HG03139 (cell line): ENCODE measurements at regions not wholly inside any gene's neighbourhood (a gene's known extent, or its start where the extent isn't known, plus 50 kb on each side); places are given as distances from the start of the nearest gene placed in this dataset.

Source experiments
- ATAC-seq: cut with Tn5 transposase; IDR thresholded peaks from one replicate; pipeline ENCODE4 v1.9.1; 2021; ENCODE audit not compliant: unreplicated experiment

GRCh38 chr5:162484986-162485385 is 417.4 kb downstream of the GABRG2 start:
- no peak for ATAC-seq

GRCh38 chr5:162485666-162486292 is 418.2 kb downstream of the GABRG2 start:
- ATAC-seq: no peak

DNA sequence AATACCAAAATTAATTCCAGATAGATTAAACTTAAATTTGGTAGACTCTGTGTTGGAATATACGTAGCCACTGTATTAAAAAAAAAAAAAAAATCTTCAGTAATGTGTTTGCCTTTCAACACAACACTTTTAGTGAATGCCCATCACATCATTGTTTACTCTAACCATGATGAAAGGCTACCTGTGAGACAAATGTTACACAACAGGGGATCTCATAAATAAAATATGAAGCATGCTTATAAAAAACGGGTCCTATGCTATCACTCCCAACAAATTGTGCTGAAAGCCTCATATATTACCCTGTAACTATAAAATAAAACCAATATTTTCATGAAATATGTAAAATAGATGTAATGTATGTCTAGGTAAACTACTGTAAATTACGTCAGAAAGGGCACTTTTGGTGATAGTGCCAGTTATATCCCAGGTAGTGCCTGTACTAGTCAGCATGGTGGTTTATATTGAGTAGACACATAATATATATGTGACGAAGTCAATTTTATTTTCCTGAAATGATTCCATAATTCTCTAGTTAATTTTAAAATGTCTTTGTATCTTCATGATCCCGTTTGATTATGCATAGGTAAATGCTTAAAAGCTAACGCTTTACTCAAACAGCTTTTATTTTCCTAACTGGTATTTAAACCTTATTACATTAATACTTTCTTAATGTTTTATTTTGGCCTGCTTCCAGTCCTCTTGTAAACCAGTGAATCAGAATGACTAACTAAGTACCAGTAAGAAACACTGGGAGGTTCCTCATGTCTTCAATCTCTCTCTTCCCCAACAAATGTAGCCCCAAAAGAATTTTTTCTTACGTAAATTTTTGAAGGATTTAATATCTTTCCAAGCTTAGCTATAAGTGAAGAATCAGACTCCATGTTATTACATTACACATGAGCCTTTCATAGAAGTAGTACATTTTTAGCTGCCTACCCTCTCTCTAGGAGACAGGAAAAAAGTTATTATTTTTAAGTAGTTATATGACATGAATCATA is 420.3 kb downstream of the GABRG2 start:
- ATAC-seq: no peak

GRCh38 chr5:162496100-162496808 is 428.7 kb downstream of the GABRG2 start:
- ATAC-seq: no peak

GRCh38 chr5:162497455-162497854 is 429.9 kb downstream of the GABRG2 start:
- no peak for ATAC-seq

- ATAC-seq: no peak
These were observed 435.2 kb downstream of the GABRG2 start for GRCh38 chr5:162502780-162503179.

DNA sequence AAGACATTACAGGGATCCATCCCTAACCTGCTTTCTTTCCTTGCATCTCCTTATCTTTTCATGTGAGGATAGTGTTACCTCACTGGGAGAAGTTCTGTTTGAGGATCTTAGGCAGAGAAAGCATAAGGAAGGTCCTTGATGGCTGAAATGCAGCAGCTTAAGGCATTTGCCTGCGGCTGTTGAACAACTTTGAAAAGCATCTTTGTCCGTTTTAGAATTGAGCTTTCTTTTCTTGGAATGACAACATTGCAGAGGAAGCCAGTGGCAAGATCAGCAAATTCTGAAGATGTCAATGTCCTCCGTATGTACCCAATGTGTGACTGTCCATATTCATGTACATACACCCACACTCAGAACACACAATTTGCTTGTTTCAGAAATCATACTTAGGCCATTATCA is 436.2 kb downstream of the GABRG2 start:
- no peak for ATAC-seq

GRCh38 chr5:162512935-162513565 is 445.5 kb downstream of the GABRG2 start:
- ATAC-seq: no peak

DNA sequence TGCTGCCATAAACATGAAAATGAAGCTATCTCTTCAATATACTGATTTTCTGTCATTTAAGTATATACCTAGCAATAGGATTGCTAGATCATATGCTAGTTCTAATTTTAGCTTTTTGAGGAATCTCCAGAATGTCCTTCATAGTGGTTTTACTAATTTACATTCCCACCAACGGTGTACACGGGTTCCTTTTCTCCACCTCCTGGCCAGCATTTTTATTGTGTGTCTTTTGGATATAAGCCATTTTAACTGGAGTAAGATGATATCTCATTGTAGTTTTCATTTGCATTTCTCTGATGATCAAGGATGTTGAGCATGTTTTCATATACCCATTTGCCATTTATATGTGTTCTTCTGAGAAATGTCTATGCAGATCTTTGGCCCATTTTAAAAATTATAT is 446.5 kb downstream of the GABRG2 start:
- no peak for ATAC-seq

DNA sequence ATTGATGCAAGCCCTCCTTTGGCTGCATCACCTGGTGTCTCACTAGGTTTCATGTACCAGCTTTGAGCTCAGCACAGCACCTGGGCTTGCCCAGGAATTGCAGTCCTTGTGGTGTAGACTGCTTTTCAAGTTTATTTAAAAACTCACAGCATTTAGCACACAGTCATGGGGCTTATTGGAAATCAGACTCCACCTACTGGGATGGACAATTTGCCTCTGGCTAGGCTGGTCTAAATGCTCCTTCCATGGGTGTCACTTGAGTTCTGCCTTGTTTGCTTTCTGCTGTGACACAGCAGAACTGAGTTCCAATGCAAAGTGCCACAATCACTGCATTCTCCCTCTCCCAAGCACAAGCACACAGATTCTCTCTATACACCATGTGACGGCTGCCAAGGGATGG is 453.3 kb downstream of the GABRG2 start:
- ATAC-seq: no peak

DNA sequence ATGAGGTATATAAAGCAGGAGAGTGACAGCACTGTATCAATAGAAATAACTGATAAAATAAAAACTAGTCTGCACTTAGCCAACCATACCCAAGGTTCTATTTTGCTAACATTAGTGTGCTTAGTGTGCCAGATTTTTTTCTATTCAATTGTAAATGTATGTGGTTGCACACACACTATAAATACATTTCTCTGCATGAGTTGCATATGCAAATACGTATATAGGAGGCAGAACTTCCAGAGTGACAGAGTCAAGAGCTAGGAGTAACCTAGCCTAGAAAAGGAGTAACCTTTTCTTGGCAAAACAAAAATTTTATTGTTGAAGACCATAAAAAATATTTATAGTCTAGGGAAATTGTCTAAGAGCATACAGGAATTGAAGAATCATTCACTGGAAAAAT is 461.6 kb downstream of the GABRG2 start:
- ATAC-seq: no peak

DNA sequence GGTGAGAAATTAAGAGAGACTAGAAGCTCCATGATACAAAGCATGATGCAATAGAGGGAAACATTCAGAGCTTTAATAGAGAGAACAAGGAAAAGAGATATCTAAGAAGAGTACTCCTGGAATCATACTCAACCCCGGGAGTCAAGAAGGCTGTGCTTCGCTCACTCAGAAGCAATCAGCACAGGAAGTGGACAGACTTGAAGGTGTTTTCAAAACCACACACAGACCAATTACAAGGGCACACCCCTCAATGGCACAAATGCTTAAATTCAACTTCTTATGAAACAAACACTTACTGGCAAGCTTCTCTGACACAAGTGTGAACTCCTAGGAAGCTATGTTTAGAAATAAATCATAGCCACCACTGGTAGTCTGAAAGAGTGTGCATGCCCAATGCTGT is 462.3 kb downstream of the GABRG2 start:
- no peak for ATAC-seq

DNA sequence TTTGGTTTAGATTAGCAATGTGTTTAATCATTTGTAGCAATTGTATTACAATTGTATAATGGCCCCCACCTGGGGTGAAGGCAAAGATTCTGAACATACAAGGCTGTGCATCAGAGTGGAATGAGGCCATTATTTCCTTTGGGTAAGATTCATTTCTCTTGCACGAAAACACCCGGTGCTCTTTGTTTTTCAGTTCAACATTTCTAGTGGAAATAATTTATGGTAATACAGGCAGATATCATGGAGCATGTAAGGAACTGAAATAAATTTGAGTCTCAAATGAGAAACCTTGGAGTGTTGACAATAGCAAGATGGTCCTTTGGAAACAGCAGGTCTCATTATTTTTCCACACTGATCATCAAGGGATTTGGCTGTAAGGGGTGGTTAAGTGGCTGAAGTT is 475.9 kb downstream of the GABRG2 start:
- no peak for ATAC-seq

GRCh38 chr5:162544905-162545304 is 477.3 kb downstream of the GABRG2 start:
- ATAC-seq: no peak

DNA sequence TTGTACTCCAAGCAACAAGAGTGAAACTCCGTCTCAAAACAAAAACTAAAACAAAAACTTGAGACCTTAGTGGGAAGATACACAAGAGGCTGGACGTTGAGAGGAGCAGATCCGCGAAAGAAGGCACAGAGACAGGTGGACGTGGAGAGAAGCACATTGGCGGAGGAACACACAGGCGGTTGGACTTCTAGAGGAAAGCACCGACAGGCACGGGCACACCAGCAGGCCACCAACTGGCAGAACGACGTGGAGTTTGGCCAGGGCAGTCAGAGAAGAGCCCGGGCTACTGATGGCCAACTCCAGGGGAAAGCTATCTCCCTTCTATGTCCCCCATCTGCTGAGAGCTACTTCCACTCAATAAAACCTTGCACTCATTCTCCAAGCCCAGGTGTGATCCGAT is 482.7 kb downstream of the GABRG2 start:
- no peak for ATAC-seq

DNA sequence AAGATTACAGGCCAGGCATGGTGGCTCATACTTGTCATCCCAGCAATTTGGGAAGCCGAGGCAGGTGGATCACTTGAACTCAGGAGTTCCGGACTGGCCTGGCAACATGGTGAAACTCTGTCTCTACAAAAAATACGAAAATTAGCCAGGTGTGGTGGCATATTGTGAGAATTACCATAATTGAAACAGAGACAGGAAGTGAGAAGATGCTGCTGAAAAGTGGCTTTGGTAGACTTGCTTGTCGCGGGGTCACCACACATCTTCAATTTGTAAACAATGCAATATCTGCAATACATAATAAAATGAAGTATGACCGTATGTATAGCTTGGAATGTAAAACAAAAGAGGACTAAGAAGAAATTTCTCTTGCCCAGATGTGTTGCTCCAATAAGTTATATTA is 490.5 kb downstream of the GABRG2 start:
- no peak for ATAC-seq

GRCh38 chr5:162567644-162568043 is 500.1 kb downstream of the GABRG2 start:
- ATAC-seq: no peak

DNA sequence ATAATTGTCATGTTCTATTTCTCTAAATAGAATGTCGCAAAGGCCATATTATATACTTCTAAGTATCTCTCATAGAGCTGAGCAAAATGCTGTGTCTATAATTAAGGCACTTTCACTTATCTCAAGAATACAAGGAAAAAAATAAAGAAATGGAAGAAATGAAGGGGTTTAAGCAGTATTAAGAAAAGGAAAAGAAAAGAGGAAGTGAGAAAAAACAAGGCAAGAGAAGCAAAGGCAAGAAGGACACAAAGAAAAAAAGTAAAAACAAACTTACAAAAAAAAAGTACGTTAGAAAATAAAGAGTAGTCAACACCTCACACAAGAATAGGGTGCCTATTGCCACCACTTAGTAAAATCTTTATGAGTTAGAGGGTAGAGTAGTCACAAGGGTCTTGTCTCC is 506.2 kb downstream of the GABRG2 start:
- no peak for ATAC-seq

- no peak for ATAC-seq
These were observed 524.2 kb downstream of the GABRG2 start for GRCh38 chr5:162591724-162592123.

DNA sequence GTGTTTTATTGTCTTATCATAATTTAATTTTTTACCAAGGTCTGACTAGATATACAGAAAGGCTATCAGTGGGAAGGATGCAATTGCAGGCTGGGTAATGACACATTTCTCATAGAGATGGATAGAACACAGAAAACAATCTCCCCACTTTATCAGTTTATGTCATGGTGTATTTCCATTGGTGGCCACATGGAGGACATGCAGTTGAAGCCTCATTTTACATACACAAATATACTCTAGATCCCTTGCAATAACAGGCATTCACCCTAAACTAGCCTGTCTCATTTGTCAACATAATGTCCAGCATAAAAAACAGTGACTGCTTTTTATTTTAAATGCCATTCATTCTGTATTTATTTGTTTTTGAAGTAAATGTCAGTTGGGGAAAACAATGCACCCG is 526.3 kb downstream of the GABRG2 start:
- no peak for ATAC-seq

DNA sequence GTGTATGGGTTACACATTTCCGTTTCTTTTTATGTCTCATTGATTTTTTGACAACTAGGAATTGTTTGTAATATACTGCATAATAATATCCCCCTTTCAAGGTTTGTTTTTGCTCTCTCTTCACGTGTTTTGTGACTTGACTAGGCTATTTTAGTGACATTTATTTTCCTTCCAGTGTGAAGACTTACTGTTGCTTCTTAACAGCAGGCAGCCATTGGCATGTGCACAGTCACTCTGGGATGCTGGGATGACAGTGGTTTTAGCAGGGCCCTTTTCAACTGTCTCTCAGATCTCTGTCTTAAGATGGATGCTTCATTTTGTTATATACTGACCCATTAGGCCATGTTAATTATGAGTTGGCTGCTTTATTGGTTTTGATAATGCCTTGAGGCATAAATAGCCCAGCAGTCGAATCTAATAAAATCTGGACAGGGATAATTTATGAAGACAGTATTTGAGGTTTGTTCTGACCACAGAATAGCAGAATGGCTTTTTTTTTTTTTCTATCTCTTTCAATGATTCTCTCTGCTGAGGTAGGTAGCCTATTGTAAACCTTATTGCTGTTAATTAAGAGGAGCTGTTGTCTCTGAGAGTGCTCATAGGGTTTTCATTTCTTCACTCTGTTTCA is 536.0 kb downstream of the GABRG2 start:
- ATAC-seq: no peak
